GM21526 (cell line): ENCODE measurements at regions not wholly inside any gene's neighbourhood (a gene's known extent, or its start where the extent isn't known, plus 50 kb on each side); places are given as distances from the start of the nearest gene placed in this dataset.
"Not testable (repeated sequence)": the region's sequence is repeated elsewhere in the genome, so short reads cannot be mapped to it uniquely, and the experiment has no call there.

ENCODE experiments used
- ATAC-seq: cut with Tn5 transposase; IDR thresholded peaks from one replicate; pipeline ENCODE4 v1.9.1; 2021; ENCODE audit warnings: moderate library complexity; ENCODE audit not compliant: unreplicated experiment, low FRiP score

- no peak for ATAC-seq
Measured at GRCh38 chr6:14873781-14874441, 372.0 kb upstream of the JARID2 start.

DNA sequence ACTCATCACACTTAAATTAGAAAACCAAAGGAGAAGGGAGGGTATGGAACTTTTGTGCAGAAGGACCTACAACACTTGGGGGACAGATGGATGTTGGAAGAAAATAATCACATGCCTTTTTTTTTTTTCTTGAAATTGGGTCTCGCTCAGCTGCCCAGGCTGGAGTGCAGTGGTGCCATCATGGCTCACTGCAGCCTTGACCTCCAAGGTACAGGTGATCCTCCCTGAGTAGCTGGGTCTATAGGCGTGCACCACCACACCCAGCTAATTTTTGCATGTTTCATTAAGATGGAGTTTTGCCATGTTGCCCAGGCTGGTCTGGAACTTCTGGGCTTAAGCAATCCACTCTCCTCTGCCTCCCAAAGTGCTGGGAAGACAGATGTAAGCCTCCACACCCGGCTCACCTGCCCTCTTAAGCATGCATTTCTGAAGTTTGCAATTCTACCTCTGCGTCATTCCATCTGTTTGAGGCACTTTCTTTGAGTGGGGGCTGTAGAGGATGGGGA, 370.8 kb upstream of the JARID2 start:
- no peak for ATAC-seq

- no peak for ATAC-seq
Measured at GRCh38 chr6:14875481-14876063, 370.3 kb upstream of the JARID2 start.

DNA sequence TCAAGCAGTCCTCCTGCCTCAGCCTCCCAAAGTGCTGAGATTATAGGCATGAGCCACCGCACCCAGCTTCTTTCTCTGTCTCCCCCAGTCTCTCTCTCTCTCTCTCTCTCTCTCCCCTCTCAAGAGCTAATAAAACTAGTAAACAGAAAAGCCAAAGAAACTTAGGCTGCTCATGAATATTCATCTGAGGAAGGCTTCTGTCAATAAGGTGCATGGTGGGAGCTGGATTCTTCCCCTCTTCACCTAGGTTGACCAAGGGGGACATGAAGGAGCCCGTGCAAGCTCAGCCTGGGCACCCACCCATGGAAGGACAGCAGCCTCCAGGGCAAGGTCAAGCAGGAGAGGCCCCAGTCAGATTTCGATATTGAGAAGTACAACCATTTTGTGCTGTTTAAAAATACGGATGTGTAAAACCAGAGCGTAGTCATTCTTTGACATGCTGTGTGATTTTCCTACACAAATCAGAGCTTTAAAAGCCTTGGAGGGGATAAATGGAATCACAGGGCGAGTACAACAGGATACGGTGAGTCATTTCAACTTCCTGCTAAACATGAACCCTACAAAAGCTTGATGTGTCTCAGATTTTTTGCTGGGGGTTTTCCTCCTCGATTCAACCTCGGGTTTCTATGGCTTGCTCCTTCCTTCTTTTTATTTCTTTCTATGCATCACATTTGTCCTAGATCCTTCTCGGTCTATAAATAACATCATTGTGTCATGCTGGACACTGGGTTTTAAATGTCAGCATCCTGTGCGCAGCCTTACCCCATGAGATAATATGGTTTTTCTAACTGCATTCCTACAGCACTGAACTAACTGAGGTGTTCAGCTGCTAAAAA, 368.9 kb upstream of the JARID2 start:
- peak; percentile 44 for ATAC-seq

- no peak for ATAC-seq
Measured at GRCh38 chr6:14877758-14878157, 368.1 kb upstream of the JARID2 start.

DNA sequence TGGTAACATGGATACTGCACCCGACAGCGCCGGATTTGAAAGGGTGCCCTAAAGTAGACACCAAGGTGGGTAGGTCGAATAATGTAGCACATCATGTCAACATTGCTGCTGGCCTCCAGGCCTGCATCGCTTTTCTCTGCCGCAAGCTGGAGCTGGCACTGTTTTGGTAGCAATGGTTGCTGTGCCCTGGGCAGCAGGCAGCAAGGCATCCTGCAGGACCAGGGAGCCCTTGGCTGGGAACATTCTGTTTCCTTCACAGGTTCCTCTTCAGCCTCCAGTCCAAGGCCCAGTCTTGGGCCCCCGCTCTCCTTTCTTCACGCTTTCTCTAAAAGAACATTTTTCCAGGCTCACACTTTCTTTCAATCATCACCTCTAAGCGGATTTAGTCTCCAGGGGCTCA, 365.8 kb upstream of the JARID2 start:
- no peak for ATAC-seq

GRCh38 chr6:14880677-14881076, 365.2 kb upstream of the JARID2 start:
- no peak for ATAC-seq

DNA sequence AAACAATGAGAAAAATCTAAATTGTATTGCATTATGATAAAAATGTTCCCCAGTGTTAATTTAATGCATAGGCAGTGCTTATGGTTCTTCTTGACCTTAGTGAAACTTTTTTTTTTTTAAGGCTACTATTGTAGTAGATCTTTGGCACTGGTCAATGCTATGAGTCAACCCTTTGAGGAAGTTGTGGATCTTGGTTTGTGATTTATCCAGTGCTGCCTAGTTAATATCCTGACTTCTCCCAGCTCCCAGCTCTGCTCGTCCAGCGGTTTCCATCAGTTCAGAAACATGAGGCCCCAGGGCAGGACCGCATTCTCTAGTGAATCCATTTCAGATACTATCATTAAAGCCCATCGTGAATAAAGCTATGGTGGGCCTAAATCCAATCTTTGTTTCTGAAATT, 364.5 kb upstream of the JARID2 start:
- ATAC-seq: no peak

- no peak for ATAC-seq
Measured at GRCh38 chr6:14882394-14883026, 363.4 kb upstream of the JARID2 start.

DNA sequence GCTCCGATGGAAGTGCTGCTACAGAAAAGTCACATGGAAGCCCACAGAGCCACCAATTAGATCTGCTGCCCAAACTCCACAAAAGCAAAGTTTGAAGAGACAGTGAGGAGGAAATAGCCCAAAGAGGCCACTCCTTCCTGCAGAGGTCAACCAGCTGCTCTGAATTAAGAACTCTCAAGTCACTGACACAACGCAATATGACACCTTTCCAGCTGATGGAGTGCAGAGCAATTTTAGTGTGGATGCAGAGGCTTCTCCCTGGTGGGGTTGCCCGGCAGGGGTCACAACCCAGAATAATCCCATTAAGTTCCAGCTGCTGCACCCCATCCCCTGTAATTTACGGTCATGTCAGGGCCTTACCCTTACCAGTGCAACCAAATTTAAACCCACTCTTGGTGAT, 361.9 kb upstream of the JARID2 start:
- ATAC-seq: no peak

DNA sequence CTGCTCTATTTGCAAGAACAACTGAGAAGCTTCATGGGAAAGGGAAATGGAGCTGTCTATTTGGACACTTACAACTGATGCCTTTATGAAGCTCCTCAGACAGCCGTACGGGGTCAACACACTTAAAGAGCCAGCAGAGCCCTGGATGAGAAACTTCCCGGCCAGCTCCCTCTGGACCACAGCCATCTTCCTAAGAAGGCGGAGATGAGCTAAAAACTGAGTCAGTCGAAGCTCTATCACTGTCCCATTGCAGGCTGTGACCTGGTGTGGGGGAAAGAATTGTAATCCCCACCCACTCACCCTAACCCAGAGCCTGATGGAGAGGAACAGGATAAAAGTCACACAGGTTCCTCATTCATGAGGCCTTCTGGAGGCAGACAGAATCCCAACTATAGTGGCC, 360.4 kb upstream of the JARID2 start:
- no peak for ATAC-seq

DNA sequence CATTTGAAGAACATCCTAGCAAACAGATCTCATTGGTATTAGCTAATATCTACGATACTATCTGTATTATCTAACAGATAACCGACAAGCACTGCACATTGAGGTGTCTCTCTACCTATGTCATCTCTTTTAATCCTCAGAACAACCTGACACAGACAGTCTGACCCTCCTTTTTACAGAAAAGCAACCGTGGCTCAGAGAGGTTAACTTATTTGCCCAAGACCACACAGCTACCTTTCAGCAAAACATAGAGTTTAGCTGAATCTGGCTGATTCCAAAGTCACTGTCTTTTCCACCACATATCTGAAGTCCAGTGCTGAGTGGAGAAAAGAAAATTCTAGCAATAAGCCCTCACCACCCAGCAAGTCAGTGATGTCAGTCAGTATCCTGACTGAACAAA, 358.7 kb upstream of the JARID2 start:
- no peak for ATAC-seq

DNA sequence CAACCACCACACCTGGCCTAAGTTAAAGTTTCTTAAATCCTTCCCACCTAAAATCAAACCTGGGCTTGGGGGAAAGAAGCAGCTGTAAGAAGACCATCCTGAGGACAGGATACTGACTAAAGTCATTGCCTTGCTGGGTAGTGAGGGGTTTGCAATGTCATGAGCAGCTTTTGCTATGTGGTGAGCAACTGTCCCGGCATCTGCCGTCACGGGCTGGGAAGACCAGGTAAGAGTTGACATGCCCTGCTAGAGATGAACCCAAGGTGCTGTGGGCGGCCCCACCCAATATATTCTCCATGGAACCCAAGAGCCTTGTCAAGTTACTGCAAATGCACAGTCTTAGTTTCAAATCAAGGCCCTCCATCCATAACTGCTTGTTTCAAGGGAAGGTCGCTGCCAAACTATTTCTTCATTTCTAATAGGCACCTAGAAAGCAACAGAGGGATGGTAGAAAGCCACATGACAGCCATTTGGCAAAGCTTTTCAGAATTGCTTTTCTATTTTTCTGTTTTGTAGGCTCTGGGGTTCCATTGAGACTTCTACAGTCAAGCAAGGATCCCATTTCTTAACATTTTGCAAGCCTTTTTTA, 357.8 kb upstream of the JARID2 start:
- no peak for ATAC-seq

DNA sequence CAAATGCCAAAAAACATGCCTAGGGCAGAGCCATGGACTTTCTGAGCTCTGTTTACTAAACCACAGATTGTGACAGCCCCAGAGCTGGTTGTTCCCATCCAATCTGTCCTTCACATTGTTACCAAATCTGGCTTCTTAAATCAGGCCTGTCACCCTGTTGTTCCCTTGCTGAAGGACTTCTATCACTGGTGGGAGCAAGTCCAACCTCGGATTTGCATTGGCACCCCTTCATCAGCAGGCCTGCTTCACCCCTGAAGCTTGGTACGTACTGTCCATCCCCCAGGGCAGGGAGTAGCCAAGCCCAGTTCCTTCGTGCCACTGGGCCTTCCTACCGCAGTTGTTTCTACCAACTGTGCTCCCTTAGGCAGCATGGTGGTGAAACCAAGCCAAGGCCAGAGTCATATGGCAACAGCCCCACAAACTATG, 357.3 kb upstream of the JARID2 start:
- ATAC-seq: no peak

GRCh38 chr6:14889188-14889587, 356.7 kb upstream of the JARID2 start:
- ATAC-seq: no peak

DNA sequence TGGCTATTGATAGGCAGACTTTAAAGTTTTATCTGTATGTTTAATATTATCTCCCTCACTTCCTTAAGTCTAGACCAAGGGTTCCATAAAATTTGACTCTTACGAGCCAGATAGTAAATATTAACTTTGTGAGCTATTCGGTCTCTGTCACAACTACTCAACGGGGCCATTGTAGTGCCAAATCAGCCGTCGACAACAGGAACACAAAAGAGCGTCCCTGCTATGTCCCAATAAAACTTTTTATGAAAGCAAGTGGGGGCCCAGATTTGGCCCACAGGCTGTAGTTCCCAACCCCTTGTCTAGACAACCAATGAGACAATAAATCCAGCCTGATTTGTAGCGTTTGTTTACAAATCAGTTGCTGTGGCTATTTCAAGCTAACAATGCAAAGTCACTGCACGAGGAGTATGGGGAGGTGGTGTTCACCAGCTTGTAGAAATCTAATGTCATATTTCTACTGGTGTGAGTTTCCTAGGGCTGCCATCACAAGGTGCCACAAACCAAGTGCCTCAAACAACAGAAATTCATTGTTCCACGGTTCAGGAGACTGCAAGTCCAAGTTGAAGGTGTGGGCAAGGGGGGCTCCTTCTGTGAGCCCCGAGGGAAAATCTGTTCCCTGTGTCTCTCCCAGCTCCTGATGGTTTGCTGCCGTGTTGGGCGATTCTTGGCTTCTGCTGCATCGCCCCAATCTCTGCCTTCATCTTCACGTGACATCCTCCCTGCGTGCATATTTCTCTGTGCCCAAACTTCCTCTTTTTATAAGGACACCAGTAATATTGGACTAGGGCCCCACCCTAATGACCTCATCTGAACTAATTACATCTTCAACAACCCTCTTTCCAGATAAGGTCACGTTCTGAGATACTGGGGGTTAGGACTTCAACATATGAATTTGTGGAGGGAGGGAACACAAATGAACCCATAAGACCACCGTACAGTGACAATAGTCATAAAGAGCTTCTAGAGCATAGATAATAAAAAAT, 356.0 kb upstream of the JARID2 start:
- no peak for ATAC-seq

DNA sequence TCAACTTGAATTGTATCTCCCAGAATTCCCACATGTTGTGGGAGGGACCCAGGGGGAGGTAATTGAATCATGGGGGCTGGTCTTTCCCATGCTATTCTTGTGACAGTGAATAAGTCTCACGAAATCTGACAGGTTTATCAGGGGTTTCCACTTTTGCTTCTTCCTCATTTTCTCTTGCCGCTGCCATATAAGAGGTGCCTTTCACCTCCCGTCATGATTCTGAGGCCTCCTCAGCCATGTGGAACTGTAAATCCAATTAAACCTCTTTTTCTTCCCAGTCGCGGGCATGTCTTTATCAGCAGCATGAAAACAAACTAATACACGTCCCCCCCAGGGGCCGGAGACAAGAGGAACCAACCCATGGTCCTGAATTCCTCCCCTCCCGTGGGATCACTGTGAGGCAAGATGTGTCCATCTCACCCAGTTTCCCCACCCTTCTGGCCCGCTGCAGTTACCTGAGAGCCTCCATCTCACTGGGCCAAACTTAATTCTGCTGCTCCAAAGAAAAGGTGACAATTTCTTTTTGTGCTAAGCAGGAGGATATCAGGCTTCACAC, 354.0 kb upstream of the JARID2 start:
- ATAC-seq: not testable (repeated sequence)

- no peak for ATAC-seq
Measured at GRCh38 chr6:14894105-14894504, 351.8 kb upstream of the JARID2 start.

DNA sequence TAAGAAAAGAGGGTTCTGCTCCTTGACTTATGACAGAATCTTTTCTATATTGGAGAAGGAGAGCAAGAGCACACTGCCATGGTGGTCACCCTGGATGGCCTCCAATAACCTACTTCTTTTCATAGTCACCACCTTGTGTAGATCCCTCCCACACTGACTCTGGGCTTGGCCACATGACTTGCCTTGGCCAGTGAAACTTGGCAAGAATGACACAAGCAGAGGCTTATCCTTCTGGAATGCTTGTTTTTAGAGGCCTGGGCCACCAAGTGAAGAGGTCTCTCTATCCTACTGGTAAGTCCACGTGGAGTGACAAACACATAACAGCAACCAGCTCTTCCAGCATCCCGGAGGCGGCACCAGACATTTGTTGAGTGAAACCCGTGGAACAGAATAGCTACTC, 349.4 kb upstream of the JARID2 start:
- no peak for ATAC-seq
